Common myeloid progenitor, CD34-positive (primary cell): ENCODE measurements at regions not wholly inside any gene's neighbourhood (a gene's known extent, or its start where the extent isn't known, plus 50 kb on each side); places are given as distances from the start of the nearest gene placed in this dataset.

Experiments used
- CTCF ChIA-PET: fragments of 350-600 bp; sonication (Branson Sonifier 250); formaldehyde crosslinking; loops from one replicate; lab custom pipeline; 2021; ENCODE audit warnings: antibody characterized with exemption; lab: Charles Lee
- POLR2A ChIA-PET: fragments of 350-600 bp; sonication (Branson Sonifier 250); formaldehyde crosslinking; loops from one replicate; lab custom pipeline; 2021; ENCODE audit warnings: antibody characterized with exemption; lab: Charles Lee
- DNase-seq, 3 donors: peaks; one replicate each; pipeline versions ENCODE4 v3.0.0 to v3.0.0-alpha.2; 2013
- H3K27ac ChIP-seq, 2 experiments: 1 replicate in 1 of 2; 2 replicates in 1 of 2; pipeline ENCODE4 v1.7.0; 2013; ENCODE audit warnings: inconsistent platforms in 2 of 2, low read length in 2 of 2, mild to moderate bottlenecking in 2 of 2, low read depth in 1 of 2, moderate library complexity in 1 of 2; ENCODE audit not compliant: severe bottlenecking in 2 of 2, insufficient read depth in 1 of 2, poor library complexity in 1 of 2
- H3K27me3 ChIP-seq, 5 experiments: replicated peaks in 2 of 5; 1 replicate in 3 of 5; 2 replicates in 2 of 5; pipeline versions ENCODE4 v1.6.1 to v1.7.0; 2013; ENCODE audit warnings: low read length in 4 of 5, mild to moderate bottlenecking in 2 of 5, moderate library complexity in 2 of 5, inconsistent platforms in 1 of 5; ENCODE audit not compliant: insufficient read depth in 5 of 5, control insufficient read depth in 4 of 5
- H3K36me3 ChIP-seq, 4 experiments: 1 replicate in 2 of 4; 2 replicates in 2 of 4; pipeline versions ENCODE4 v1.6.1 to v1.7.0; 2013; ENCODE audit warnings: low read length in 3 of 4, control low read depth in 1 of 4, mild to moderate bottlenecking in 1 of 4; ENCODE audit not compliant: control insufficient read depth in 4 of 4, insufficient read depth in 4 of 4
- H3K4me1 ChIP-seq, 4 experiments: 1 replicate in 3 of 4; 2 replicates in 1 of 4; pipeline versions ENCODE4 v1.6.1 to v1.7.1; 2013; ENCODE audit warnings: low read length in 3 of 4, mild to moderate bottlenecking in 3 of 4, control low read depth in 1 of 4, inconsistent platforms in 1 of 4, moderate library complexity in 1 of 4; ENCODE audit not compliant: control insufficient read depth in 4 of 4, insufficient read depth in 4 of 4; ENCODE audit errors: control extremely low read depth in 1 of 4
- H3K4me3 ChIP-seq, 7 experiments: 1 replicate in 4 of 7; 2 replicates in 3 of 7; pipeline versions ENCODE4 v1.5.1 to v1.7.0; 2013; ENCODE audit warnings: mild to moderate bottlenecking in 7 of 7, low read length in 6 of 7, moderate library complexity in 6 of 7, inconsistent platforms in 2 of 7, low read depth in 2 of 7, control low read depth in 1 of 7; ENCODE audit not compliant: insufficient read depth in 4 of 7, control insufficient read depth in 1 of 7; ENCODE audit errors: extremely low read depth in 1 of 7
- H3K9me3 ChIP-seq, 5 experiments: 1 replicate in 4 of 5; 2 replicates in 1 of 5; pipeline versions ENCODE4 v1.6.1 to v1.7.1; 2013; ENCODE audit warnings: low read length in 4 of 5, mild to moderate bottlenecking in 2 of 5, inconsistent platforms in 1 of 5, low read depth in 1 of 5, moderate library complexity in 1 of 5; ENCODE audit not compliant: control insufficient read depth in 4 of 5, insufficient read depth in 2 of 5; ENCODE audit errors: control extremely low read depth in 1 of 5
- WGBS: methylation state at CpG from one replicate; pipeline ENCODE4 v1.1.5; 2013; ENCODE audit not compliant: insufficient coverage; 5-methylcytosine and 5-hydroxymethylcytosine counted together

GRCh38 chr1:65681096-65681495, 111.6 kb upstream of the PDE4B start:
- 94% methylated on average over 6 of the region's 6 CpGs for WGBS
- Histone ChIP-seq H3K27ac (no peak overlapping the region), H3K27me3 (no peaks in the 10 kb centered on the region), H3K36me3 (no peaks in the 10 kb centered on the region), H3K4me3 (no peak overlapping the region), H3K4me1 (no peaks in the 10 kb centered on the region), H3K9me3 (no peaks in the 10 kb centered on the region)
- DNase-seq: no peak
- ChIA-PET CTCF (no interaction called here), POLR2A (no interaction called here)

- H3K4me3 ChIP-seq: peak overlapping the region in 2 of 7 experiments; percentile 25 to 54
- ChIA-PET POLR2A (no interaction called here), CTCF (interaction anchor here (0.7 to 5.4 kb wide), 34 partner anchors 8 to 624 kb away, joined by 3 to 33 read pairs (median 4); partner anchors contain the start of genes LEPR and LEPROT)
- H3K27me3 ChIP-seq: peaks cover 0 to 2% (median 0%) of the 10 kb centered on the region in 5 experiments
- 17% methylated on average over 4 of the region's 8 CpGs for WGBS
- H3K36me3 ChIP-seq: no peaks in the 10 kb centered on the region
- DNase-seq: peak; percentile 78 to 87 (median 79)
- H3K4me1 ChIP-seq: peaks cover 15 to 37% (median 26%) of the 10 kb centered on the region in 4 experiments
- no peak overlapping the region for H3K27ac ChIP-seq
- no peaks in the 10 kb centered on the region for H3K9me3 ChIP-seq
Measured at GRCh38 chr1:65687428-65688214, 105.1 kb upstream of the PDE4B start.

GRCh38 chr1:65688215-65688566, 104.5 kb upstream of the PDE4B start:
- CTCF ChIA-PET: interaction anchor here (0.8 to 5.4 kb wide), 30 partner anchors 8 to 624 kb away, joined by 3 to 33 read pairs (median 4); partner anchors contain the start of genes LEPR and LEPROT
- Histone ChIP-seq H3K4me1 (peaks cover 15 to 37% (median 26%) of the 10 kb centered on the region in 4 experiments), H3K9me3 (no peaks in the 10 kb centered on the region), H3K36me3 (no peaks in the 10 kb centered on the region), H3K4me3 (peak overlapping the region in 2 of 7 experiments; percentile 25 to 54), H3K27ac (no peak overlapping the region), H3K27me3 (peaks cover 0 to 2% (median 0%) of the 10 kb centered on the region in 5 experiments)
- no peak for DNase-seq
- WGBS: 90% methylated on average over 4 of the region's 4 CpGs
- POLR2A ChIA-PET: no interaction called here

- no peak for DNase-seq
- ChIA-PET POLR2A (no interaction called here), CTCF (interaction anchor here (1.0 to 5.4 kb wide), 7 partner anchors 35 to 625 kb away, joined by 3 to 33 read pairs (median 3); no protein-coding TSS in a partner anchor)
Measured at GRCh38 chr1:65688848-65689247, 103.8 kb upstream of the PDE4B start.

GRCh38 chr1:65691152-65691900, 101.4 kb upstream of the PDE4B start:
- peaks cover 15 to 37% (median 26%) of the 10 kb centered on the region in 4 experiments for H3K4me1 ChIP-seq
- H3K4me3 ChIP-seq: peak overlapping the region in 2 of 7 experiments; percentile 12 to 25
- peak; percentile 11 to 40 (median 30) for DNase-seq
- ChIA-PET CTCF (interaction anchor here (0.7 to 3.0 kb wide), 9 partner anchors 15 to 1425 kb away, joined by 3 to 7 read pairs (median 4); no protein-coding TSS in a partner anchor), POLR2A (interaction anchor here (0.9 kb wide), 1 partner anchor 1061 kb away, joined by 3 read pairs; the partner anchor contains the start of gene DYNLT5)
- peak overlapping the region in 1 of 2 experiments; percentile 10 for H3K27ac ChIP-seq
- 23% methylated on average over 5 of the region's 6 CpGs for WGBS
- no peaks in the 10 kb centered on the region for H3K36me3 ChIP-seq
- no peaks in the 10 kb centered on the region for H3K9me3 ChIP-seq
- H3K27me3 ChIP-seq: peaks cover 0 to 2% (median 0%) of the 10 kb centered on the region in 5 experiments

More at GRCh38 chr1:65688848-65689247, 103.8 kb upstream of the PDE4B start:
- H3K4me1 ChIP-seq: peaks cover 15 to 37% (median 26%) of the 10 kb centered on the region in 4 experiments
- H3K27me3 ChIP-seq: peaks cover 0 to 2% (median 0%) of the 10 kb centered on the region in 5 experiments
- 100% methylated on average over 2 of the region's 3 CpGs for WGBS
- H3K27ac ChIP-seq: no peak overlapping the region
- no peak overlapping the region for H3K4me3 ChIP-seq
- no peaks in the 10 kb centered on the region for H3K9me3 ChIP-seq
- no peaks in the 10 kb centered on the region for H3K36me3 ChIP-seq

GRCh38 chr1:65691972-65692371, 100.7 kb upstream of the PDE4B start:
- no peak overlapping the region for H3K4me3 ChIP-seq
- POLR2A ChIA-PET: no interaction called here
- peaks cover 0 to 2% (median 0%) of the 10 kb centered on the region in 5 experiments for H3K27me3 ChIP-seq
- no peak for DNase-seq
- CTCF ChIA-PET: interaction anchor here (1.0 to 3.0 kb wide), 6 partner anchors 14 to 754 kb away, joined by 3 to 7 read pairs (median 4); no protein-coding TSS in a partner anchor
- 87% methylated on average over 3 of the region's 3 CpGs for WGBS
- H3K9me3 ChIP-seq: no peaks in the 10 kb centered on the region
- H3K4me1 ChIP-seq: peaks cover 15 to 37% (median 26%) of the 10 kb centered on the region in 4 experiments
- no peak overlapping the region for H3K27ac ChIP-seq
- H3K36me3 ChIP-seq: no peaks in the 10 kb centered on the region
